ENCODE measurements at regions not wholly inside any gene's neighbourhood (a gene's known extent, or its start where the extent isn't known, plus 50 kb on each side); places are given as distances from the start of the nearest gene placed in this dataset.

- TF ChIP-seq CTCF (conservative IDR thresholded peaks at IDR 0.05; ENCODE audit: low read length) (no peak), EZH2phosphoT487 (IDR thresholded peaks at IDR 0.05; ENCODE audit: borderline replicate concordance, low read depth, low read length) (no peak)
Observed at GRCh38 chr5:68830377-68830898, 263.4 kb upstream of the SLC30A5 start.
